ENCODE measurements at regions not wholly inside any gene's neighbourhood (a gene's known extent, or its start where the extent isn't known, plus 50 kb on each side); places are given as distances from the start of the nearest gene placed in this dataset.
"Not testable (repeated sequence)": the region's sequence is repeated elsewhere in the genome, so short reads cannot be mapped to it uniquely, and the experiment has no call there.

GRCh38 chr20:2203436-2203835, 92.4 kb upstream of the TGM3 start:
- DNase-seq (ENCODE audit: low read depth in 4 of 4, low spot score in 1 of 4) = no peak

- DNase-seq (ENCODE audit: low read depth in 4 of 4, low spot score in 1 of 4) = no peak
Observed at GRCh38 chr20:2204021-2204420, 91.8 kb upstream of the TGM3 start.

GRCh38 chr20:2206957-2207769, 88.6 kb upstream of the TGM3 start:
- DNase-seq (ENCODE audit: low read depth in 4 of 4, low spot score in 1 of 4) = peak; percentile 32 to 66 (median 46)

- DNase-seq (ENCODE audit: low read depth in 4 of 4, low spot score in 1 of 4) = no peak
Observed at GRCh38 chr20:2207770-2208097, 88.1 kb upstream of the TGM3 start.

GRCh38 chr20:2208897-2209296, 86.9 kb upstream of the TGM3 start:
- DNase-seq (ENCODE audit: low read depth in 4 of 4, low spot score in 1 of 4) = no peak

- no peak for DNase-seq (ENCODE audit: low read depth in 4 of 4, low spot score in 1 of 4)
Observed at GRCh38 chr20:2210646-2211552, 84.9 kb upstream of the TGM3 start.

GRCh38 chr20:2212456-2213015, 83.3 kb upstream of the TGM3 start:
- no peak for DNase-seq (ENCODE audit: low read depth in 4 of 4, low spot score in 1 of 4)

GRCh38 chr20:2213401-2213800, 82.4 kb upstream of the TGM3 start:
- DNase-seq (ENCODE audit: low read depth in 4 of 4, low spot score in 1 of 4) = no peak

GRCh38 chr20:2217857-2218539, 77.8 kb upstream of the TGM3 start:
- peak in 2 of 4 experiments; percentile 4 to 22 for DNase-seq (ENCODE audit: low read depth in 4 of 4, low spot score in 1 of 4)

GRCh38 chr20:2219481-2220006, 76.3 kb upstream of the TGM3 start:
- DNase-seq (ENCODE audit: low read depth in 4 of 4, low spot score in 1 of 4) = no peak

GRCh38 chr20:2220298-2220697, 75.5 kb upstream of the TGM3 start:
- DNase-seq (ENCODE audit: low read depth in 4 of 4, low spot score in 1 of 4) = no peak

GRCh38 chr20:2221921-2222320, 73.9 kb upstream of the TGM3 start:
- no peak for DNase-seq (ENCODE audit: low read depth in 4 of 4, low spot score in 1 of 4)

GRCh38 chr20:2223558-2224367, 72.0 kb upstream of the TGM3 start:
- DNase-seq (ENCODE audit: low read depth in 4 of 4, low spot score in 1 of 4) = no peak

- DNase-seq (ENCODE audit: low read depth in 4 of 4, low spot score in 1 of 4) = no peak
Observed at GRCh38 chr20:2224368-2224639, 71.5 kb upstream of the TGM3 start.

GRCh38 chr20:2227285-2227684, 68.5 kb upstream of the TGM3 start:
- not testable (repeated sequence) for DNase-seq (ENCODE audit: low read depth in 4 of 4, low spot score in 1 of 4)

- DNase-seq (ENCODE audit: low read depth in 4 of 4, low spot score in 1 of 4) = no peak
Observed at GRCh38 chr20:2227861-2228260, 67.9 kb upstream of the TGM3 start.

- no peak for DNase-seq (ENCODE audit: low read depth in 4 of 4, low spot score in 1 of 4)
Observed at GRCh38 chr20:2228926-2229325, 66.9 kb upstream of the TGM3 start.

- no peak for DNase-seq (ENCODE audit: low read depth in 4 of 4, low spot score in 1 of 4)
Observed at GRCh38 chr20:2230726-2231488, 64.9 kb upstream of the TGM3 start.

GRCh38 chr20:2231701-2232100, 64.1 kb upstream of the TGM3 start:
- no peak for DNase-seq (ENCODE audit: low read depth in 4 of 4, low spot score in 1 of 4)
